Fibroblast of mammary gland (primary cell): ENCODE measurements at regions not wholly inside any gene's neighbourhood (a gene's known extent, or its start where the extent isn't known, plus 50 kb on each side); places are given as distances from the start of the nearest gene placed in this dataset.

Experiments
- DNase-seq: peaks from one replicate; pipeline ENCODE4 v3.0.0-alpha.2; 2010; ENCODE audit warnings: low read depth
- H3K4me3 ChIP-seq: 2 replicates; pipeline ENCODE4 v1.5.1; 2011; ENCODE audit warnings: low read depth, mild to moderate bottlenecking, low read length, moderate library complexity; ENCODE audit not compliant: control insufficient read depth
- TF ChIP-seq, protein P1 (sequence below): conservative IDR thresholded peaks from 2 replicates; pipeline ENCODE4 v1.5.1; 2011; ENCODE audit warnings: low read depth, low read length, inconsistent platforms; ENCODE audit not compliant: control insufficient read depth, insufficient read depth

DNA sequence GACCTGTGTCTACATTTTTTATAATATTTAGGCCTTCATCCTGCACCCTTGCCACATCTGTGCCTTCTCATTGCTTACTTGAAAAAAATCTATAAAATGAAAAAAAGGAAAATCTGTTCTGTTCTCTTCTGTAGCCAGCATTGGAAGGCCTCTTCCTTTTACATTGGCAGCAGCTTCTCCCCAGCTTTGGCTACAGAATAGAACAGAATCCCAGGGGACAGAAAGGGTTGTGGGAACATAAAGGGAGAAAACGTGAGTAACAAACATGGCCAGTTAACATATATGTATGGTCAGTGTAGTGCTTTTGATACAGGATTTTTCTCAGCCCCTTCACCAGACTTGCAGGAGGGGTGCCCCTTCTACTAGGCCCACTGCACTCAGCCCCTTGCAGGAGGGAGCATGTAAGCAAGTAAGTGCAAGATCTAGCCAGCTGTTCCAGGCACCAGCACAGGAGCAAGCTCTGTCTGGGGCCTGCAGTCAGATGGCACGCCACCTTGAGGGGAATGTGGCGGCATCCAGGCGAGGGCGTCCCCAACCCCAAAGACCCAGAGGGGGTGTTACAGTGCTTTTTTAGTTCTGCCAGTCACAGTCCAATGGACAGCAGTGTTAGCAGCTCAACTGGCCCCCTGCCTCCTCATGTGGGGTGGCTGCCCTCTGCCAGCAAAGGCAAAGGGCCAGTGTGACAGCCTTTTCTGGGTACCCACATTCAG lies 330.5 kb upstream of the ZNF462 start:
- DNase-seq: no peak
- no peak overlapping the region for H3K4me3 ChIP-seq
- TF ChIP-seq, protein P1, sequence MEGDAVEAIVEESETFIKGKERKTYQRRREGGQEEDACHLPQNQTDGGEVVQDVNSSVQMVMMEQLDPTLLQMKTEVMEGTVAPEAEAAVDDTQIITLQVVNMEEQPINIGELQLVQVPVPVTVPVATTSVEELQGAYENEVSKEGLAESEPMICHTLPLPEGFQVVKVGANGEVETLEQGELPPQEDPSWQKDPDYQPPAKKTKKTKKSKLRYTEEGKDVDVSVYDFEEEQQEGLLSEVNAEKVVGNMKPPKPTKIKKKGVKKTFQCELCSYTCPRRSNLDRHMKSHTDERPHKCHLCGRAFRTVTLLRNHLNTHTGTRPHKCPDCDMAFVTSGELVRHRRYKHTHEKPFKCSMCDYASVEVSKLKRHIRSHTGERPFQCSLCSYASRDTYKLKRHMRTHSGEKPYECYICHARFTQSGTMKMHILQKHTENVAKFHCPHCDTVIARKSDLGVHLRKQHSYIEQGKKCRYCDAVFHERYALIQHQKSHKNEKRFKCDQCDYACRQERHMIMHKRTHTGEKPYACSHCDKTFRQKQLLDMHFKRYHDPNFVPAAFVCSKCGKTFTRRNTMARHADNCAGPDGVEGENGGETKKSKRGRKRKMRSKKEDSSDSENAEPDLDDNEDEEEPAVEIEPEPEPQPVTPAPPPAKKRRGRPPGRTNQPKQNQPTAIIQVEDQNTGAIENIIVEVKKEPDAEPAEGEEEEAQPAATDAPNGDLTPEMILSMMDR: no peak

DNA sequence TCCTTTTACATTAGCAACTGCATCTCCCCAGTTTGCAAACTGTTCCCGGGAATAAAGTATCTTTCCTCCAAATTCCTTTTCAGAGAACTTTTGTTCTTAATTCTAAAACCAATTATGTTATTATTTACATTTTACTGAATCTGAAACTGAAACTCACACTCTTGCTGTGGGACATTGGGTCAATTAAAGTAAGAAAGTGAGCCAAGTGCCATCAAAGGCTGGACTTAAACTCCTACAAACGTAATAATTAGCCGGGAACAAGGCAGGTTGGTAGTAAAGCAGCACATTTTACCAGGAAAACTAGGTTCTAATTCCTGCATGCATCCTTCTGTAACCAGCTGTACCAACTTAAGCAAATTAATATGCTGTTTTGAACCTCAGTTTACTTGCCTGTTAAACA lies 328.2 kb upstream of the ZNF462 start:
- no peak overlapping the region for H3K4me3 ChIP-seq
- DNase-seq: no peak
- TF ChIP-seq, protein P1: no peak

DNA sequence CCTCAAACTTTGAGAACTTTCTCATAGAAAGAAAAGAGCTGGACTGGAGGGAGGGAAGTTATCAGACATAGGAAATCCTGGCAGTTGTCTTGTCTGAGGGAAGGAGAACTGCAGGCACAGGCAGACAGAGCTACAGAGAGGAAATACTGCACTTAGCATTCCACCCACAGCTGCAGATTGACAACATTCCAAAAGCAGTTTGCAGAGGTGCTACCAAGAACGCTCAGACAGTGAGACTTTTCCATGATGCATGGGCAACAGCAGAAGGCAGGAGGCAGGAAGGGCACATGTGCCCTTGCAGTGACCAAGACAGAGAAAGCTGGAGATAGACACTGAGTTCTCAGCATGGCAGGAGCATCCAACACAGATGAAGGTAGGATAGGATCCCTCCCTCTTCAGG lies 327.5 kb upstream of the ZNF462 start:
- H3K4me3 ChIP-seq: no peak overlapping the region
- TF ChIP-seq, protein P1: no peak
- no peak for DNase-seq

DNA sequence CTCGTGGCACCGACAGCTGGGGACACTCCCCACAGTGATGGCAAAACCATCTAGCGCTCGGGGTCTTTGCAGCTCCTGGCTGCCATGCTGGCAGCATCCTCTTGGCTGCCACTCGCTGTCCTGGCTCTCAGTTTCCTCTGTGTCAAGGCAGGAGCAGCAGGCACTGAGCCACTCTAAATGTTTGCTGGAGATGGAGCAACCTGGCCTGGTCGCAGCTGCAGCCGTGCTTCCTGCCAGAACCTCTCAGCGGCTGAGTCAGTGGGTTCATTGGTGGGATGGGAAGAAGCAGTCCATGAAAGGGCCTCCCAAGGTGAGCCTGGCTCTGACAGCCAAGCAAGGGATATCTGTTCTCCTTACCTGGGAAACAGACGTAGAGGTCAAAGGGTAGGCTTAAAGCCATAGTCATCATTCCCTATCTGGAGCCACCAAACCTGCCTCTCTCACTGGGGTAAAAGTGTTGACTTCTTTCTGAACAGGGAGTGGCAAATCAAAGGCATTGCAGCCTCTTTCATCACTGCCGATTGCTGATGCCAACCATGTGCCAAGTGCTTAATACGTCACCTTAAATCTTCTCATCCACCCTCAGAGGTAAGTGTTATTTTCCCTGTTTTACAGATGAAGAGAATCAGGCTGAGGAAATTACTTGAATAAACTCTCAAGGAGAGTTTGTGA lies 304.8 kb upstream of the ZNF462 start:
- TF ChIP-seq, protein P1: no peak

DNA sequence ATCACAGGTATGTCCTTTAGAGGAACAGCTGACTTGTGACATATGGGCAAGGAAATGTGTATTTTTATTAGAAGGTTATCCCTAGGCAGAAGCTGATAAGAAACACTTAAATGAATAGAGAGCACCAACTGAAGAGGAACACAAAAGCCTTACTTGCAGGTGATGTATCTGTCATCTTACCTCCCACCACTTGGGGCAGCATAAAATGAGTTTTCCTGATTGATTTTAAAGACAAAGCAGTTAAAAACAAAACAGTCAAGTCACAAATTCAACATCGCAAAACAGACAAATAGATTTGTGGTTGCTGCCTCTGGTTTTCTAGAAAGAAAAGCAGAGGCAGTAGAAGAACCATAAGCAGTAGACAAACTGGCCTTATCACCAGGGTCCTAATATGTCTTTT lies 302.4 kb upstream of the ZNF462 start:
- no peak overlapping the region for H3K4me3 ChIP-seq
- no peak for DNase-seq
- TF ChIP-seq, protein P1: no peak

More for the DNA sequence above, 304.8 kb upstream of the ZNF462 start:
- H3K4me3 ChIP-seq: no peak overlapping the region
- no peak for DNase-seq

DNA sequence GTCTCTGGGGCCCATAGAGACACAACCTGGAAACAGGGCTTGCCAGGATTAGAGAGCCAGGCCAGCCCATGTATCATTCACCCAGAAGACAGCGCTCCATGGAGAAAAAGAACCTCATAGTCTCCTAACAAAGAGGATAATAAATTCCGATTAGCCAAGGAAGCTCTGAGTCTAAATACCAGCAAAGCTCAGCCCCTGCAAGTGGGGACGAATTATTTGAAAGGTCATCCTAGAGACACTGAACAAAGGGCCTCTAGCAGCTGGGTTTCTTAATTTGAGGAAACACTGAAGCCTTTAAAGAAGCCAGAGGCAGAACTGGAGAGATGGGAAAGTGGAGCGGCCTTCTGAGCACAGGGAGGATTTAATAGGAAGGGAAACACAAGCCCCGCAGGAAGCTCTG lies 287.1 kb upstream of the ZNF462 start:
- DNase-seq: no peak
- TF ChIP-seq, protein P1: no peak
- no peak overlapping the region for H3K4me3 ChIP-seq

DNA sequence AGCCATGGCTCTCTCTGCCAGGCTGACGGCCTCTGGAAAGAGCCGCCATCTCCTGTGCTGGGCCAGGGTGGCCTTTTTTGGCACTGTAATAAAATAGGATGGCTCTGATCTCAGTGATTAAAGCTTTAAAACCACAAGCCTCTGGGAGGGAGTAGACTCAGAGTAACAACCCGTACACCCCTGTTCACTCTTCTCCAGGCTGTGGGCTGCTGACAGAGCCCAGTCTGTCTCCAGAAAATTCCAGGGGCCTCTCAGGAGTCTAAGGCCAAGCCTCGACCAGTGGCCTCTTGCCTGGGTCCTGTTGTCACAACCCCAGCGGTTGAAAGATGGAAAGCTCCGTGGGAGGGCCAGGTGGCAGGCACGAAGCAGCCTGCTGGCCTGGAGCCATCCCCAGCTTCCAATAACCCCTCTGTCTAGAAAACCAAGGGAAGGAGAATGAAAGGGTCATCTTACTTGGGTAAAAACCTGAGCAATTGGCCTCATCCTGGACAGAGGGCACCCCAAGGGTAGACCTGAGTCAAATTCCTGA lies 286.7 kb upstream of the ZNF462 start:
- TF ChIP-seq, protein P1: no peak
- H3K4me3 ChIP-seq: no peak overlapping the region
- DNase-seq: no peak
